ENCODE measurements at regions not wholly inside any gene's neighbourhood (a gene's known extent, or its start where the extent isn't known, plus 50 kb on each side); places are given as distances from the start of the nearest gene placed in this dataset.

- DNase-seq (ENCODE audit: low read depth in 2 of 2, low spot score in 1 of 2), result no peak
These were observed 134.1 kb upstream of the C1GALT1 start for GRCh38 chr7:7048213-7048612.

GRCh38 chr7:7051206-7051877 lies 131.0 kb upstream of the C1GALT1 start:
- no peak for DNase-seq (ENCODE audit: low read depth in 2 of 2, low spot score in 1 of 2)

- no peak for DNase-seq (ENCODE audit: low read depth in 2 of 2, low spot score in 1 of 2)
These were observed 128.0 kb upstream of the C1GALT1 start for GRCh38 chr7:7054252-7054830.

GRCh38 chr7:7060828-7061599 lies 121.3 kb upstream of the C1GALT1 start:
- no peak for DNase-seq (ENCODE audit: low read depth in 2 of 2, low spot score in 1 of 2)

DNA sequence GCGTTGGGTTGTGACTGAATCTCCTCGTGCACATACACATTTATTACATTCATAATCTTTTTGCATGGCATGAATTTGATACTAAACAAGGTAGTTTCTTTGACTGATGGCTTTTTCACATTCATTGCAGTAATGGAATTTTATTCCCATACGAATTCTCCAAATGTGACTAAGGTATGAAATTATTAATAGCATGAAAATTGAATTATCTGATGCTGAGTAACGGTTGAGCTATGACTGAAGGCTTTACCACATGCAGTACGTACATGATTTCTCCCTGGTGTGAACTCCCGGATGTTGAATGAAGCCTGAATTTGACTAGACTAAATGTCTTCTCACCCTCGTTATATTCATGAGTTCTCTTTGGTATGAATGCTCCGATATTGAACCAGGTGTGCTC lies 104.4 kb upstream of the C1GALT1 start:
- DNase-seq (ENCODE audit: low read depth in 2 of 2, low spot score in 1 of 2), result no peak

DNA sequence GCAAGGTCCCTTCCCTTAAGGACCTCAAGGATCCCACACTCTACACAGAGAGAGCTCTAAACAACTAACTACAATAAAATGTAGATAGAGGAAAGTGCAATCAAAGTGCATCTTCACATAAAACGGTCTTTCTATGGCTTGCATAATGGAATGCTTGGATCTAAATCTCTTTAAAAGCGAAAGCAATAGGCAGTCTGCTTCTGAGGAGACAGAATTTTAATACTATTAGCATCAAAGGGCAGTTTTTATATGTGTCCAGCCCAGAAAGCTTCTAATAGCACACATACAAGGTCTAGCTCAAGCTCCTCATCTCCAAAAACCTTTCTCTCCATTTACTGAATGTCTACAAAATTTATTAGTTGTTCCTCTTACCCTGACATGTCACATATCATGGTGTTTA lies 101.5 kb upstream of the C1GALT1 start:
- DNase-seq (ENCODE audit: low read depth in 2 of 2, low spot score in 1 of 2), result no peak

DNA sequence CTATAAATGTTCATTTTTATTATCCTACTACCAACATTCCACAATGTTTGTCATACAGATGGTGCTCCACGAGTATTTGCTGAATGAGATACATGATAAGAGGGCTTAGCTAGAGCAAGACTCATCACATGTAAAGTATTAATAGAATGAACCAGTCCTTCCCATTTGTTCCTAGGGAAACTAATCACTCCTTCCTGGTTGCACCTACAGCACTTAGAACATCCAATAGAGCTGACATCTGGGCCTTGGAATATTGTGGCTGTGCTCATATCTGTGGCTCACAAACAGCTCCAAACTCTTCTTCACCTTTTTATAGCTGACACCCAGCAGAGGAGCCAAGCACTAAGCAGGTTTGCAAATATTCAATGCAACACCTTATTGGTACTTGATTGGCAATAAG lies 91.9 kb upstream of the C1GALT1 start:
- DNase-seq (ENCODE audit: low read depth in 2 of 2, low spot score in 1 of 2), result no peak

GRCh38 chr7:7098280-7098818 lies 84.0 kb upstream of the C1GALT1 start:
- no peak for DNase-seq (ENCODE audit: low read depth in 2 of 2, low spot score in 1 of 2)

DNA sequence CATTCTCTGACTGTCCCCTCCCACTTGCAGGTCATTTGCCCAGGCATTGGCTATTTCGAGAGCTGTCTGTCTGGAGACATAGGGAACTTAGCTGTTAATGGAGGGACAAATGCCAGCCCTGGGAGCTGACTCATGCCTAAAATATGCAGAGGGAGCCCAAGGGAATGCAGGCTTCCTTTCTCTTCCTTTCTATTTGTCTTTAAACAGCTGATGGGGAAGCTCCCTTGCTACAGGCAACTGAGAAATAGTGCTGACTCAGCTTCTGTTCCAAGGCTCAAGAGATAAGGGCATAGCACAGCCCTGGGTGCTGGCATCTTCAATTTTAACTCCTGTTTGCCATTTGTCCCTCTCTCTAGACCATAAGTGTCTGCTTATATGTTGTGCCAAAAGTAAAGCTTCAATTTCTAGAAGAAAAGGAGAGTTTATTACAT lies 82.7 kb upstream of the C1GALT1 start:
- DNase-seq (ENCODE audit: low read depth in 2 of 2, low spot score in 1 of 2), result no peak

GRCh38 chr7:7100432-7100849 lies 81.9 kb upstream of the C1GALT1 start:
- DNase-seq (ENCODE audit: low read depth in 2 of 2, low spot score in 1 of 2), result no peak

- no peak for DNase-seq (ENCODE audit: low read depth in 2 of 2, low spot score in 1 of 2)
These were observed 79.4 kb upstream of the C1GALT1 start for GRCh38 chr7:7102906-7103305.

DNA sequence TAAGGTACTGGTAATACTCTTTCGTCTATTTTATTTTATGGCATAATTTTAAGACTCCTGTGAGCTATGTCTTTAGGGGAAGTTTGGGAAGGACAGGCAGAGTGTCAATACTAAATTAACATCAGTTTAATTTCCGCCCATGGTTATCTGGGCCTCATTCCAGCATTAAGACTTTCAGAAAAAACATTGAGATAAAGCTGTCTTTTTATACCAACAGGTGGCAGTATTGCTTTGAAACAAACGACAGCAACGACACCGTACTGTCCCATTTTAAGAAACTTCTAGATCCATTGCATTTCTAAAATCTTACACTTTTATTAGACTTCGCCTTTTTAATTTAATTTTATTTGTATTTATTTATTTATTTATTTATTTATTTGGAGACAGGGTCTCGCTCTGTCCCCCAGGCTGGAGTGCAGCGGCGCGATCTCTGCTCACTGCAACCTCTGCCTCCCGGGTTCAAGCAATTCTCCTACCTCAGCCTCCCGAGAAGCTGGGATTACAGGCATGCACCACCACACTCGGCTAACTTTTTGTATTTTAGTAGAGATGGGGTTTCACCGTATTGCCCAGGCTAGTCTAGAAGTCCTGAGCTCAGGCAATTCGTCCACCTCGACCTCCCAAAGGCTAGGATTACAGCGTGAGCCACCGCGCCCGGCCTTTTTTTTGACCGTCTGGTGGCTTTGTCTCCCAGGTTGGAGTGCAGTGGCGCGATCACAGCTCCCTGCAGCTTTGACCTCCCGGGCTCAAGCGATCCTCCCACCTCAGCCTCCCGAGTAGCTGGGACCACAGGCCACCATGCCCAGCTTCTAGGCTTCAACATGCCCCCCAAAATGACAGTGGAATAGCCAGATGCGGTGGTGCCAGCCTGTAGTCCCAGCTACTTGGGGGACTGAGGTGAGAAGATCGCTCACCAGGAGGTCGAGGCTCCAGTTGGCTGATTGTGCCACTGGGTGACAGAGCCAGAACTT lies 78.7 kb upstream of the C1GALT1 start:
- DNase-seq (ENCODE audit: low read depth in 2 of 2, low spot score in 1 of 2), result no peak

DNA sequence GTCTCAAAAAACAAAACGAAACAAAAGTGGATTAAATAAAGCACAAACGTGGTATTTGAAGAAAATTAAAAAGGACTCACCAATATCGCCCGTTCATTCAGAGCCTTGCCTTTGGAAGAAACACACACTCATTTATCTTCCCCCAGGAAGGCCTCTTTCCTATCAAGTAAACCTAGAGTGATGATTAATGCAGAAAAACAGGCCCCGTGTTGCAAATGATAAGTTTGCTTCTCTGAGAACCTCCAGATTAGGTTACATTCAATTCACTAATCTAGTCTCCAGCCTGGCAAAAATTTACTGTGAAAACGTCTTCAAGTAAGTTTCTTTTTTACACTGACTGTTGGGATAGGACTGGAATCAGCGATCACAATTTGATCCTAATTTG lies 78.0 kb upstream of the C1GALT1 start:
- DNase-seq (ENCODE audit: low read depth in 2 of 2, low spot score in 1 of 2), result no peak

DNA sequence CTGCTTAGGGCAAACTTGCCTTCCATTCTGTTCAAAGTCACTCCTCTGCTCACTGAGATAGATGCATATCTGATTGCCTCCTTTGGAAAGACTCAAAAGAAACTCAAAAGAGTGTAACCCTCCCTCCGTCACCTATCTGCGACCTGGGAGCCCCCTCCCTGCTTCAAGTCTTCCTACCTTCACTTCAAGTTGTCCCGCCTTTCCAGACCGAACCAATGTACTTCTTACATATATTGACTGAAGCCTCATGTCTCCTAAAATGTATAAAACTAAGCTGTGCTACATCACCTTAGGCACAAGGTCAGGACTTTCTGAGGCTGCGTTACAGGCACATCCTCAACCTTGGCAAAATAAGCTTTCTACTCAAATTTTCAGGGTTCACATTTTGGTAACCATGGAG lies 77.4 kb upstream of the C1GALT1 start:
- DNase-seq (ENCODE audit: low read depth in 2 of 2, low spot score in 1 of 2), result no peak

DNA sequence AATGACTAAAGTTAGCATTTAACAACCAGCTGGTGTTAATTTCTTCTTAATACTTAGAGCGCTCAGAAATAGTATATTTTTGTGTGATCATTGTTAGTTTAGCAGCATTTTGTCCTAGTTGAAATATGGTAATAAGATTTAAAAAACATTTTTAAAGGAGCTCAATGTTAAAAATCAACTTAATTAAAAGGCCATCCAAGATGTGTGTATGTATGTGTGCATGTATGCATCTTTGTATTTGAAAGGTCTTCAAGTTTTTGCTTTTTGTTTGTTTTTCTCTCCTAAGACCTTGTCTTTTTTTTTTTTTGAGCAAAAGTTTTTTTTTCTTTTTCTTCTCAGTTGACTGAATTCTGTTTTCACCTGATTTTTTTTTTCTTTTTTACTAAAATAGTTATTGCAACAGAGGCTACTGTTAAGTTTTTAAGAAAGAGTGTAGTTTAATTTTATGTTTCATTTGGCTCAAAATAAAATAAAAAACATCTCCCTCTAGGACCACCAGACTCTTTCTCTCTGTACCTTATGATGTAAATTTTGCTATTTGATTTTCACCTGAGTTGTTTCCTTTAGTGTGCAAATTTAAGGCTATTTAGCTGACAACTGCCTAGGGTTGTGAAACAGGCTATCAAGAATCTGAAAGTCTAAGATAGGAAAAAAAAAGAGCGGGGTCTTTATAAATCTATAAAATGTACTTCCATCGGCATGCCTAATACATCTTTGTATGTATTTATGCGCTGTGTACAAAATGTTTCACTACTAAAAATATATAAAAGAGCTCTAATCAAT lies 76.4 kb upstream of the C1GALT1 start:
- no peak for DNase-seq (ENCODE audit: low read depth in 2 of 2, low spot score in 1 of 2)

DNA sequence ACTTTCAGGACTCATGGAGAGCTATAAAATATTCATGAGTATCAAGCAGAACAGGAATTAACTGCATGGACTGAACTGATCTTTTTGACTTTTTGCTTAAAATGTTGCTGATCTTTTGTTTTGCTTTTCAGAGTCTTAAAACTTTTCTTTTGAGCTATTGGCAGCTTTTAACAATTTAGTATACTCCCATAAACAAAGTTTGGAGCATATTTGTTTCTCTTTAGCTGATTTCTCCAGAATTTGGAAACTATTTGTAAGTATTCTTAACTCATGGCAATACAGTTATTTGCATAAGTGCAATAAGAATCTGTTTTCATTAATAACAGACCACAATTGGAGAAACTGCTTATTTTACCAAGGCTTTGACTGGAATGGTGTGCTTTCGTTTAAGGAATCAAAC lies 73.4 kb upstream of the C1GALT1 start:
- no peak for DNase-seq (ENCODE audit: low read depth in 2 of 2, low spot score in 1 of 2)

GRCh38 chr7:7109934-7110333 lies 72.4 kb upstream of the C1GALT1 start:
- no peak for DNase-seq (ENCODE audit: low read depth in 2 of 2, low spot score in 1 of 2)

DNA sequence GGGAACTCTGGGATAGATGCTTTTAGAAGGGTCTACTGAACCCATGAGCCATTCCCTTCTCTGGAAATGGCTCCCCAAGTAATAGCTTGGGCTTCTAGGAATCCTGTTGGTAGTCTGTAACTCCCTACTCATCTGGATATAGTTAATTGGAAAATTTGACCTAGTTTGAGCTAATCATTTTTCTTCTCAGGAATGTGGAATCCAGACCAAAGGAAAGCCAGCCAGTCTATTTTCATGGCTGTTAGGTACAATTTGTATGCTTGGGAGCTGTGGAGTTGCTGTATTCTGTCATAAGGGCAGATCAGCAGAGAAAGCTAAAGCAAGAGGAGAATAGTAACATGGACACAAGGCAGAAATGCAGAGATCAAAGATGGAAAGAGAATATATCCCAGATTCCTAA lies 71.6 kb upstream of the C1GALT1 start:
- DNase-seq (ENCODE audit: low read depth in 2 of 2, low spot score in 1 of 2), result no peak

DNA sequence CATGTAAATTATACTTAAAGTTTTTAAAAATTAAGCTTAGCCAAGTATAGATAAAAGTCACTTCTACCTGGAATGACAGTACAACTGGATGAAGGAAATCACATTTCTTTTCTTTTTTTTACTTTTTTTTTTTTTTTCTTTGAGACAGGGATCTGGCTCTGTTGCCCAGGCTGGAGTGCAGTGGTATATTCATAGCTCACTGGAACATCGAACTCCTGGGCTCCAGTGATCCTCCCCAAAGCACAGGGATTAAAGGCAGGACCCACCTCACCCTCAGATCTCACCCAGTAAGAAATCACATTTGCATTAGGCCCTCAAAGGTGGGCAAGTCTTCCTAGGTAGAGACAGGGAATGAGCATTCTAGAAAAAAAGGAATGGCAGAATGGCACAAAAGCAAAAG lies 69.5 kb upstream of the C1GALT1 start:
- DNase-seq (ENCODE audit: low read depth in 2 of 2, low spot score in 1 of 2), result no peak

DNA sequence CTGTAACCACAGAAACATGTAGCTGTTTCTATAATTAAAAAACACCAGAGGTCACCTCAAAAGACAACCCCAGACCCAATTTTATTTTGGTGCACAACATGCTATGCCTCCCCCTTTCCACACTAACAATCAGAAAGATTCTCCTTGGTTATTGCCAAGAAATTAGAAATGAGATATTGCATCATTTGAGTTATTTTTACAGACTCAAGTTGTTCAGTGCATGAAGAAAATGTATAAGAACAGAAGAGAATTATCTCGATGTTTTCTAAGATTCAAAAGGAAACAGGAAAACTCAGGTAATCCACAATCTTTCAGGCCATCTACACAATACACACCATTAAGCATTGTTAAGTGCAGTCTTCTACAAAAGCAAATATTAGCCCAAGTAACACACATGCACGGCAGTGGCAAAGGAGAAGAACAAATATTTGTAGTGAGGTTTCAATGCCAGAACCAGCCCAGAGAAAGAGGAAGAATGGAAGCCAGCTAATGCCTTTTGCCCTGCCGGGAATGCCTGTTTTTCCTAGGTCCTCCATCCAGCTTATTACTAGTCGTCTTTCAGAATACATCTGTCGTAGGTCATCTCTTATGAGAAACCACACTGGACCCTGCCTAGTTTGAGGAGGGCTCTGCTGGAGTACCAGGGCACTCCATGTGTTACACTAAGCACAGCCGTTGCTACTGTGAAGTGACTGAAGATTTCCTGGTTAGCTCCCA lies 67.6 kb upstream of the C1GALT1 start:
- DNase-seq (ENCODE audit: low read depth in 2 of 2, low spot score in 1 of 2), result no peak

Measured in stimulated activated CD8-positive, alpha-beta memory T cell treated with anti-CD3 and anti-CD28 coated beads, Interleukin-4, amount 100 ng/mL, for 1 hour (primary cell).